VCaP (cell line): ENCODE measurements at regions not wholly inside any gene's neighbourhood (a gene's known extent, or its start where the extent isn't known, plus 50 kb on each side); places are given as distances from the start of the nearest gene placed in this dataset.

ENCODE experiments used
- H3K27ac ChIP-seq: fragments of 450-650 bp; 2 replicates; pipeline ENCODE4 v1.5.1; 2017
- CTCF ChIP-seq: fragments of 450-650 bp; conservative IDR thresholded peaks from 2 replicates; pipeline ENCODE4 v1.5.1; 2017; ENCODE audit warnings: mild to moderate bottlenecking, moderate library complexity

GRCh38 chr16:22621586-22622155, 111.0 kb downstream of the NPIPB5 start:
- H3K27ac ChIP-seq = no peak overlapping the region
- no peak for TF ChIP-seq CTCF

- no peak for TF ChIP-seq CTCF
- no peak overlapping the region for H3K27ac ChIP-seq
These were observed 112.0 kb downstream of the NPIPB5 start for GRCh38 chr16:22622703-22623102.

GRCh38 chr16:22623351-22623781, 112.7 kb downstream of the NPIPB5 start:
- H3K27ac ChIP-seq = peak overlapping the region; percentile 72
- TF ChIP-seq CTCF = no peak

- H3K27ac ChIP-seq = peak overlapping the region; percentile 72
- no peak for TF ChIP-seq CTCF
These were observed 113.5 kb downstream of the NPIPB5 start for GRCh38 chr16:22624038-22624799.

GRCh38 chr16:22624800-22625533, 114.3 kb downstream of the NPIPB5 start:
- TF ChIP-seq CTCF = no peak
- peak overlapping the region; percentile 72 for H3K27ac ChIP-seq

GRCh38 chr16:22625967-22626366, 115.3 kb downstream of the NPIPB5 start:
- TF ChIP-seq CTCF = no peak
- H3K27ac ChIP-seq = no peak overlapping the region

- no peak for TF ChIP-seq CTCF
- H3K27ac ChIP-seq = no peak overlapping the region
These were observed 116.4 kb downstream of the NPIPB5 start for GRCh38 chr16:22627043-22627442.
